ENCODE measurements at regions not wholly inside any gene's neighbourhood (a gene's known extent, or its start where the extent isn't known, plus 50 kb on each side); places are given as distances from the start of the nearest gene placed in this dataset.
"Not testable (repeated sequence)": the region's sequence is repeated elsewhere in the genome, so short reads cannot be mapped to it uniquely, and the experiment has no call there.

DNA sequence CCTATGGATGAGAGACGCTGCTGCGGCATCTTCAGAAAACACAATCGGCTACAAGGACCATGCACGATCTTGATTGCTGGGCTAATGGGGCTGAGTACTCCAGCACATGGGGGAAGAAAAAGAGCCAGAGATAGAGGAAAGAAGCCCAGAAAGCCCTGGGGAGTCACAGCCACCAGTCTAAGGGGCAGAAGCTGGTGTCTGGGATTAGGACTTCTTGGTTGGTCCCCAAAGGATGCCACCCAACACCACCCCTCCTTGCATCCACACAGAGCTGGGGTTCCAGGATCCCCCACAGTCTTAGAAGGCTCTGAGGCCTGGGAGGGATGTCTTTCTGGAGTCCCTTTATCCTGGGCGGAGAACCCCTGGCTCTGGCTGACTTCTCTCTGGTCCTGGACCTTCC, 98.4 kb upstream of the TARDBP start:
- no peak for DNase-seq

DNA sequence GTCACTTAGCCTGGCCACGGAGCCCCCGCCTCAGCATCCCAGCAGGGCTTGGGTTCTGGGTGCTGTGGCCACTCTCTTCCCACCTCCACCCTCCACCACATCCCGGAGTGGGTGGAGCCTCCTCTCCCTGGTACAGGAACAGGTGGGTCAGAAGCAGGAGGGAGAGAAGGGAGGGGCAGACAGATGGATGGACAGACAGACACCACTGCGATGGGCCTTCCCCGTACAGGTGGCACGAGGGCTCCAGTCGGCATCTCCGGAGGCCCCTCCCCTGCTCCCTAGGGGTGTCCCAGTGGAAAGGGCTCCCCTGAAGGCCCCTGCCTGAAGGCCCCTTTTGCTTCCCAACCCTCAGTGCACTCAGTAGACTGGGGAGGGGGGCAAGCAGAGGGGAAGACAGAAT, 96.9 kb upstream of the TARDBP start:
- DNase-seq, result no peak

DNA sequence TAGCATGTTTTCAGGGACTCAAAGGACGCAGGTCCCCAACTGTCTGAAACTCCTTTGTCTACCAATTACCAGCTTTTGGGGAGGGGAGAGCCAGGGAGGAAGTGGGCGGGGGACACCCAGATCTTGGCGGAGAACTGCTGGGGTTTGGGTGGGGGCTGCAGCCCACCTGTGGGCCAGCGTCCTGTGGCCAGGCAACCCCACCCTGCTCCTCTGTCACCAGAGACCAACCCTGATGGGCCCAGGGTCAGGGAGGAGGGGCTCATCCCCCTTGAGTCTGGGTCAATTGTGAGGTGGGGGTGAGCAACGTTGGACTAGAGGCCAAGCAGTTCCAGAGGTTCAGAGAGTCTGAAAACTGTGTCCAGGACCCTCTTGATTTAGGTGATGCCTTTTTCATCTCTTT, 96.1 kb upstream of the TARDBP start:
- no peak for DNase-seq

DNA sequence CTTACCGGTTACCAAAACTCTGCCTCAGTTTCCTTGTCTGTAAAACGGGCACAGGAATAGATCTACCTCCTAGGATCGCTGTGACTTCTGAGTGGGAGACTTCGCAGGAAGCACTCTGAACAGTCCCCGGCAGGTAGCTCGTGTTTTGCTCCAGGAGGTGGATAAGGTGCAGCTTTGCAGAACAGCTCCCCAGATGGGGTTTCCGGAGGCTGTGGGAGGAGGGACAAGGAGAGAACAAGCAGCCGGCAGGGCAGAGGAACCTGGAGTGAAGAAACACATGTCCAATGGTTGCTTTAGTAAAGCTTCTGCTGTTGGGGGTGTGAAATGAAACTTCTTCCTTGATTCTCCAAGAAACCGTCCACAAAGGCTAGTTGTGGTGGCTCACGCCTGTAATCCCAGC, 95.5 kb upstream of the TARDBP start:
- no peak for DNase-seq

DNA sequence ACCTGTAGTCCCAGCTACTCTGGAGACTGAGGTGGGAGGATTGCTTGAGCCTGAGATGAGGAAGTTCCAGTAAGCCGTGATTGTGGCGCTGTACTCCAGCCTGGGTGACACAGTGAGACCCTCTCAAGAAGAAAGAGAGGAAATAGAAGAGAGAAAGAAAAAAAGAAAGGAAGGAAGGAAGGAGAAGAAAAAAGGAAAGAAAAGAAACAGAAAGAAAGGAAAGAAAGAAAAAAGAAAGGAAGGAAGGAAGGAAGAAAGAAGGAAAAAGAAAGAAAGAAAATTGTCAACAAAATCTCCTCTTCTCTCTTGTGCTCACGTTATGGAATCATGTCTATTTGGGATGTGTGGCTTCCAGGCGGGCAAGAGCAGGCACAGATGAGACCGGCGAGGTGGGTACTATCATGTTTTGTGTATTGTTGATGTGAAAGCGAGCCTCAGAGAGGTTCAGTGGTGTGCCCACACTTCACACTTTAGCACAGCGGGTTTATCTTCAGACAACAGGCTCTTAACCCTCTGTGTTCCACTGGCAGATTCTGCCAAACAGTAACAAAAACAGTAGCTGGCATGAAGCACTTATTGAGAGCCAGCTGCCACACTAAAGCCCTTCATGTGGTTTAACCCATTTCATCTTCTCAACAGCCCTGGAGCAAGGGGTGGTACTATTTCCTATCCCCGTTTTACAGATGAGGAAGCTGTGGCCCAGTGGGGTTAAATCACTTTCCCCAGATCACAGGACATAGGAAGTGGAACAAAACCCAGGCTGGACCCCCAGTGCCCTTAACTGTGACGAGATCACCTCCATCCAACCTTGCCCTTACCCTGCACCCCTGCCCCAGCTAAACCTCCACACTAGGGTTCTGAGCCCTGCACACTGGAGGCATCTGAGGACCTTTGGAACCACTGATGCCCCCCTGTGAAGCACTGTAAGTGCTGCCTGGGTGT, 94.7 kb upstream of the TARDBP start:
- DNase-seq, result no peak

DNA sequence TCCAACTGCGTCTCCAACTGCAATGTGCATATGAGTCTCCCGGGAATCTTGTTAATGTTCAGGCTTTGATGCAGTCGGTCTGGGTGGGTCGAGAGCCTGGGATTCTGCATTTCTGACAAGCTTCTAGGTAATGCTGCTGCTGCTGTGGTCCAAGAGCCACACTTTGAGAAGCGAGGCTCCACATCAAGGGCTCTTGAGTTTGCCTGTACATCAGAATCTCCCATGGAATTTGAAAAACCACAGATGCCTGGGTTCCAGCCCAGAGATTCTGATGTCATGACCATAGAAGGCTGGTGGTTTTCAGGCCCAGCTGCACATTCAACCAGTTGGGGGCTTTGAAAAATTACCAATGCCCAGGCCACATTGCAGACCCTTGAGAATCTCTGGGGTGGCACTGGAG, 93.9 kb upstream of the TARDBP start:
- DNase-seq, result no peak

DNA sequence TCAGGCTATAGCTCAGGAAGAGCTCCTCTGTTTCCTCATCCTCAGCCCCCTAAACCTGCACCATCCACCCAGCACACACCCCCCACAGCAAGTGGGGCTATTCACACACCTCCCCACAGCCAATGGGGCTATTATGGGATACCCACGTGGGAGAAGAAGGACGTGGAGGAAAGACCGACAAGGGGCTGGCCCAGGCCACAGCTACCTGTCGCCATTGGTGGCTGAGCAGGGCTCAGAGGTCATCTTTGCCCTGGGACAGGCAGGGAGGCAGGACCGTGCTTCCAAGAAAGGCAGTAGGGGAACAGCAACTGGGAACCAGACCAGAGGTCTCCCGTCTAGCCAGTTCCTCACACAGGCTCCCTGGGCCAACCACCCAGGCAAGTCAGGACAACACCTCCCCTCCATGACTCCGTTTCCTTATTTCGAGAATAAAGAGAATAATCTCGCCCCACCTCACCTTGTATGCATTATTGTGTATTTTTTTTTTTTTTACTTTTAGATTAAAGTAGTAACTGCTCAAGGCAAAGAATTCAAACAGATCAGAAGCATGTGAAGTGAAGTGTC, 92.3 kb upstream of the TARDBP start:
- no peak for DNase-seq

DNA sequence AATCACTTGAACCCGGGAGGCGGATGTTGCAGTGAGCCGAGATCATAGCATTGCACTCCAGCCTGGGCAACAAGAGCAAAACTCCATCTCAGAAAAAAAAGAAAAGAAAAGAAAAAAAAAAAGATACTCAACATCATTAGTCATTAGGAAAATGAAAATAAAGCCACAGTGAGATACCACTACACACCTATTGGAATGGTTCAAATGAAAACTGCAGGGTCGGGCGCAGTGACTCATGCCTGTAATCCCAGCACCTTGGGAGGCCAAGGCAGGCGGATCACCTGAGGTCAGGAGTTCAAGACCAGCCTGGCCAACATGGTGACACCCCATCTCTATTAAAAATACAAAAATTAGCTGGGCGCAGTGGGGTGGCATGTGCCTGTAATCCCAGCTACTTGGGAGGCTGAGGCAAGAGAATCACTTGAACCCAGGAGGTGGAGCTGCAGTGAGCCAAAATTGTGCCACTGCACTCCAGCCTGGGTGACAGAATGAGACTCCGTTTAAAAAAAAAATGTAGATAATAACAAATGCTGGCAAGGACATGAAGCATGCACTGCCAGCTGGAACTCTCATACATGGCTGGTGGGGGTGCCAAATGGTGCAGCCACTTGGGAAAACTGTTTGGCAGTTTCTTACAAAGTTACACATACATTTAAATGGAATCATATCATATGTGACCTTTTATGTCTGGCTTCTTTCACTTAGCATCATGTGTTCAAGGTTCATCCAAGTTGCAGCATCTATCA, 90.0 kb upstream of the TARDBP start:
- not testable (repeated sequence) for DNase-seq

DNA sequence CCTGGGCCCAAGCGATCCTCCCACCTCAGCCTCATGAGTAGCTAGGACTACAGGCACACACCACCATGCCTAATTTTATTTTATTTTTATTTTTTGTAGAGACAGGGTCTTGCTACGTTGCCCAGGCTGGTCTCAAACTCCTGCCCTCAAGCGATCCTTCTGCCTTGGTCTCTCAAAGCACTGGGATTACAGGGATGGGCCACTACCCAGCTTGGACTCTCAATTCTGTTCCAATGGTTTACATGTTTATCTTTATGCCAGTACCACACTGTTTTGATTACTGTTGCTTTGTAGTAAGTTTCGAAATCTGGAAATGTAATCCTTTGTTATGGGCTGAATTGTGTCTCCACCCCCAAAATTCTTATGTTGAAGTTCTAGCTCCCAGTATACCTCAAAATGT, 88.4 kb upstream of the TARDBP start:
- DNase-seq, result no peak

DNA sequence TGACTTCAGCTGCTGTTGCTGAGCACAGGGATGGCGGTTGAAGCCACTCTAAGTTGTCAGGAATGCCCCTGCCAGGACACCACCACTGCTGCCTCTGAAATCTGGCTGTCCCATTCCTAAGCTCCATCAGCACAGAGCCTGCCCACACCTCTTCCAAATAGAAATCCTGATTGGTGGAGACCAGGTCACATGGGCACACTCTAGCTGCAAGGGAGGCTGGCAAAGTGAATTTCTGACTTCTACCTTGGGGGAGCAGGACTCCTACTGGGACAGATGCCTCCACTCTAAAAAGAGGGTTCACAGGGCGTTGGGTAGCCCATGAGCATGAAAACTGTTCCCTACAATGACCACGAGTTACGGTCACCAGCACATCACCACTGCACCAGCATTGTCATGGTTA, 83.8 kb upstream of the TARDBP start:
- no peak for DNase-seq

DNA sequence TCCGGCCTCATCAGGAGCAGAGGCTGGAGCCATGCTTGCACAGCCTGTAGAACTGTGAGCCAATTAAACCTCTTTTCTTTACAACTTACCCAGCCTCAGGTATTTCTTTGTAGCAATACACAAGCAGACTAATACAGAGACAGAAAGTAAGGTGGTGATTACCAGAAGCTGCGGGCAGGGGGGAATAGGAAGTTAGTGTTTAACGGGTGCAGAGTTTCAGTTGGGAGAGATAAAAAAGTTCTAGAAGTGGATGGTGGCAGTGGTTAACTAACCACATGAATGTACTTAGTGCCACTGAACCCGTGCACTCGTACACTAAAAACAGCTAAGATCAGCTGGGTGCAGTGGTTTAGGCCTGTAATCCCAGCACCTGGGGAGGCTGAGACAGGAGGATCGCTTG, 80.4 kb upstream of the TARDBP start:
- DNase-seq, result no peak

DNA sequence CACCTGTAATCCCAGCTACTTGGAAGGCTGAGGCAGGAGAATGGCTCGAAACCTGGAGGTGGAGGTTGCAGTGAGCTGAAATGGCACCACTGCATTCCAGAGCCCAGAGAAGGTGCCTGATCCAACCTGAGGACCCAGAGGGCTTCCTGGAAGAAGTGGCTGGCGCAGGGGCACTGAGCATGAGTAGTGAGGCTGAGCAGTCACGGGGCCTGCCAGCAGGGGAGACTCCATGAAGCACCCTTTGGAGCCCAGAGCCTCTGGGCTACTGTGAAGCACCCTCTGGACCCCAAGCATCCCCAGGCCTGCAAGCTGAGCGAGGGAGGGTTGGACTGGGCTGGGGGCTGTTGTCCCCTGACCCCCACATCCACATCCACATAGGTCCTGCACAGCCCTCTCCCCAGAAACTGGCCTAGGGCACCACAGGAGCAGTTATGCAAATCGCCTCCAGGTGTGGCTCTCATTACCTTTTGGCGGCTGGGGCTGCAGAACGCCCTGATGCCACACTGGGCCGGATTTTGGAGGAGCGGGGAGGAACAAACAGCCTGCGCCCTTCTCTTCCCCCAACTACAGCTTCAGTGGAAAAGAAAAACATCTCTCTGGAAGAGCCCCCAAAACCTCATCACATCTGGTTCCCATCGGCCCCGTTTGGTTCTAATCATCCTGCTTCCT, 78.2 kb upstream of the TARDBP start:
- no peak for DNase-seq

DNA sequence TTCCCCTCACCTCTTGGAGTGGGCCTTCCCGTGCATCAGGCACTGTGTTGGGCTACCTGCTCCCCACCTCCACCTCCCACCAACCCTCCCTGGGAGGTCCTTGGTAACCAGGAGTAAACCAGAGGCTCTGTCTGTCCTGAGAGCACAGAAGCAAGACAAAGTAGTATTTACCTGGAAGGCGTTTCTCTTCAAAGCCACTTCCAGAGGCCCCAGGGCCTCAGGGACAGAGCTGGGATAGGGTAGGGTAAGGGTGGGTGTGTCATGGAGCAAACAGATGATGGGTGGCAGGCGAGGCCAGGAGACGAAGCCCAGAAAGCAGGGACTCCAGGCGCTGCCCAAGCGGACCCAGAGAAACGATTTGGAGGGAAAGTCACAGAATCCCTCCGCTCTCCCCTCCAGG, 77.2 kb upstream of the TARDBP start:
- DNase-seq, result no peak

DNA sequence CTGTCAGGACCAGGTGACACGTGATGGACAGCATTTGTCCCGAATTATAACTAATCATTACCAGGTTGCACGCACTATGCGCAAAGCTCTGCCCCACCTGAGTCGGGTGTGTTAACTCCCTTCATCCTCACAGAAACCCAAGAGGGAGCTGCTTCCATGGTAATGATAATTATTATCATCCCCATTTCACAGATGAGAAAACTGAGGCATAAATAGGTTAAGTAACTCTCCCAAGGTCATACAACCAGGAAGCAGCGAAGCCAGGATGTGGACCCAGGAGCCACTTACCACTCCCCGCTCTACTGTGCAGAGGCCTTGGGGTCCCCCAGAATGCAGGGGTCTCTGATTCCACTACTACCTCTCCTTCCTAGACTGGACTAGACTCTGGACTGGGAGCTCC, 76.7 kb upstream of the TARDBP start:
- DNase-seq, result no peak

DNA sequence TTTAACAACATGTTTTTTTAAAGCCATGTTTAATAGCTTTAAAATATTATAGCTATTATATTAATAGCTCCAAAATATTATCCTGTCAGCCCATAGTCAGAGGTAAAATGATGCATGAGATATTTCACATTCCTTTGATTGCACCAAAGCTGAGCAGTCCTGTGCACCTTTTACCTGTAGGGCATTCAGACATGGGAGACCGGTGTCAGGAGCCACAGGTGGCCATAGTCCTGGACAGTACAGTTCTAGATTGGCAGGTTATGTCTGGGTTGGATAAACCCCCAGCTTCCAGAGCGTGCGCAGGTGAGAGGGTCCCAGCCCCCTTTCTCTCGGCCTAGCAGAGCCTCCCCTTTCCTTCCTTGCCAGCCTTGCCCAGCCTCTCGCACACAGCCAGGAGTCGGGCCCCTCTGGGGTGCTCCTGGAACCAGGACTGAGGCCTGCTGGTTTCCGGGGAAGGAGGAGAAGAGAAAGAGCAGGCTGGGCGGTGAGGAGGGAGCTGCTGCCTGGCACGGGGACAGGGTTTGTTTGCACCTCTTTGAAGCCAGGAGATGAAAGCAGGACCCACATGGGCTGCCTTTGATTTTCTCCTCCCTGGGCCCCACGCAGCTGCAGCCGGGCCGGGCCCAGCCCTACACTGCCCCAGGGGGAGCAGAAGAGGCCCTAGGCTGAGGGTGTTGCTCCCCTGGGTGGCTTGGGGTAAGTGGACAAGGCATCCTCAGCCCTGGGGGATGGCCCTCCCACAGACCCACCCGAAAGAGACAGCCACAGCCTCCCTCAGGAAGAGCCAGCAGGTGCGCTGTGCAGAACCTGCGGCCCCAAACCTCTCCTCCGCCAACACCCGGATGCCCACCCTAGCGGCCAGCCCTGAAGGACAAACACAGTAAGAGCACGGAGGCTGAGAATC, 75.2 kb upstream of the TARDBP start:
- no peak for DNase-seq

DNA sequence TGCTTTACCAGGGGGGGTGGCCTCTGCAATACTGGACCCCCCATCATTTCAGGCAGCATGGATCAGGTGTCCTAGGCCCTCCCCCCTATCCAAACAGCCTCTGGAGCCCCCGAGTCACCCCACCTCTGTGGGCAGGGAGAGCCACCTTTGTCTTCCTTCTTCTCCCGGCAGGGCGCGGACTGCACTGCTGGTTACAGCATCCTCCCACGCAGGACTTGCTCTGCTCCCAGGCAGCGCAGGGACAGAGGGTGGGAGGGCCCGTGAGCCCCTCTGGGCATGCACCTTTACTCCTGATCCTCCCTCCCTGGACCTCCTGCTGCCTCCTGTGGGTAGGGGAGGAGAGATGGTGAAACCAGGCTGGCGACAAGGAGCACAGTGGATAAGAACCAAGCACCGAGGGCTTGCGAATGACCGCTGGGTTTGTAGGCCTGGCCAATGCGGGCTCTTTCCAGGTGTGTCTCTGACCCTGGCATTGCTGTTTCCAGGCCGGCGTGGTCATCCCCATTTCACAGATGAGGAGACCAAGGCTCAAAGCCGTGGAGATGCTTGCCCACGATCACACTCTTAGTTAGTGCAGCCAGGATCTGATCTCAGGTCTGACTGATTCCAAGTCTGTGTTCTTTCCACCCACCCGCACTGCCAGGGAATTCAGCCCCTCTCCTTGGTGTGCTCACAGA, 73.6 kb upstream of the TARDBP start:
- DNase-seq, result no peak

DNA sequence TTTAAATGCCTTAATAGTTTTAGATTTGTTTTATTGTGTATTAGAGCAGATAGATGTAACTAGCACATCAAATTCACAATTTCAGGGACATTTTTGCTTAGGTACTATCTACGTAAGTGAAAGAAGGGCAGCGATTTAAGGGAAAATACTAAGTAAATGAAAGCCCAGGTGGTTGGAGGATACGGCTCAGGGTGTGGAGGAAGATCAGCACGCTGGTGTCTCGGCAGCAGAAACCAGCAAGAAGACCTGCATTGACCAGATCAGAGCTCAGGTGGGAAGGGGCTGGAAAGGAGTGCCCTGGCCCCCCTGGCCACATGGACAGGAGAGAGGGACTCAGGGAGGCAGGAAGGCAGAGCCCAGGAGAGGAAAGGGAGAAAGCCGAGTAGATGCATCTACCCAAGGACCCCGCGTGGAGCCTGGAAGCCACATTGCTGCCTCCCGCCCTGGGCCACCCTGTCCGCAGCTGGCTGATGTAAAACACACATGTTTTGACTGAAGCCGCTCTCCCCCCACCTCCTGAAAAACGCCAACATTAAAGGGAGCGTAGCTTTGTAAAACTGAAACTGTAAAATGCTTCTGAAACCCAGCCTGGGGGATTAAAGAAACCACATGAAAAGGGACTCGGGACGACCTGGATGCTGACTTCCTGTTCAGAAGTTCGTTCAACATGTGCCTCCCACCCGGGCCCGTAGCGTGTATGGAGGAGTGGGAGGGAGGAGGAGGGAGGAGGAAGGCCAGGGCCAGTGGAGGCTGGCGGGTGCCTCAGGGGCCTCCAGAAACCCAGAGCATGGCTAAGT, 72.6 kb upstream of the TARDBP start:
- no peak for DNase-seq

DNA sequence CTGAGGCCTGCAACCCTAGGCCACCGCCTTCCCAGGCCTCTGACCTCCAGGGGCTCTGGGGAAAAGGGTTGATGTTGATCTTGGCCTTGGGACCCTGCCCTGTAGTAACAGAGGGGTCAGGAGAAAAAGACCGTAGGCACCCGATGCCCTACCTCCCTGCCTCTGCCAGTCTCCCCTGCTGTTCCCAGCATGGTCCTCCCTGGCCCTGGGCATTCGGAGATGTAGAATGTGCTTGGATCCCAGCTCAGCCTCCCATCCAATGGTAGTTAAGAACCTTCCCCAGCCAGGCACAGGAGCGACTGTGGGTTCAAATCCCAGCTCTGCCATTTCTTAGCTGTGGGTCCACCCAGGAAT, 72.0 kb upstream of the TARDBP start:
- no peak for DNase-seq

DNA sequence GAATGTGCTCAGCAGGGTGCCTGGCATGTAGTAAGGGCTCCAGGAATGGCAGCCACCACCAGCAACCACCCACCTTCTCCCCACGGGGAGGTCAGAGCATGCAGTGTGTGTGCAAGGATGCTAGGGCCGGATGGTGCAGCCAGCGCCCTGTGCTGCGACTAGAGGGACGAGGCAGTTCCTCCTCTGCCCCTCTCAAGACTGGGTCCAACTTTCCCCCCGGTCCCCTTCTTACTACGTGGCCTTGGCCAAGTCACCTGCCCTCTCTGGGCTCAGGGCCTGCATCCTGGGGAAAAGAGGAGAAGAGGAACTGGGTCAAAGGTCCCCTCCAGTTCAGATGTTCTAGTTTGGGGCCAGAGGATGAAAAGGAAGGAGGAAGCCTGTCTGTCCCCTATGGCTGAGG, 71.6 kb upstream of the TARDBP start:
- DNase-seq, result no peak

DNA sequence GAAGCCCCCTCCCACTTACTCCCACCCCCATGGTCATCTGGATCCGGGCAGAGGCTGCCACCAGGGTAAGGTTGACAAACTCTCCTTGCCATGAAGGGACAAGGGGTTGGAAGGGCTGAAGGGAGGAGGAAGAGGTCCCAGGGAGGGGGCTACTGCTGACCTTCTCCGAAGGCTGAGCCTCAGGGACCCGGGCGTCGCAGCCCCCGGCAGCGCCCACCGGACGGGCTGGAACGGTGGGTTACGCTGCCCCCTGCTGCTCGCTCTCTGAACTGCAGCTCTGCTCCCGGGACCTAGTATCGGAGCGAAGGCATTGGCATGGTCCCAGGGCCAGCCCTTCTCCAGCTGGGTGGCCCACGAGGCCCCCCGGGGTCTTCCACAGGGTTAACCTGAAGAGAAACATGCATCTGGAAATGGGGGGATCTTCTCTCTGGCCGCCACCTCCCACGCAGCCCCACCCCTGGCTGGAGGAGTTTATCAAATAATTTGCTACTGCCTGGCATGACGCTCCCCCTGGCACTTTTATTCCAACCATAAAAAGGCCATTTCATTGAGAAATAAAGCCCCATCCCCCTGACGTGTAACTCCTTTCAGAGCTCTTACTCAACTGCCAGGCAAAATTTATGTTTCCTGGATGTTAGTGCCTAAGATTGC, 70.4 kb upstream of the TARDBP start:
- DNase-seq, result no peak

Measured in activated gamma-delta T cell (primary cell).